HEK293 (cell line): ENCODE measurements at regions not wholly inside any gene's neighbourhood (a gene's known extent, or its start where the extent isn't known, plus 50 kb on each side); places are given as distances from the start of the nearest gene placed in this dataset.
"Not testable (repeated sequence)": the region's sequence is repeated elsewhere in the genome, so short reads cannot be mapped to it uniquely, and the experiment has no call there.

ENCODE experiments used
- CTCF ChIA-PET: fragments of 350-600 bp; formaldehyde crosslinking; extraction: SDS; loops from one replicate; lab custom pipeline; 2021; ENCODE audit warnings: antibody characterized with exemption; lab: Yijun Ruan, JAX
- POLR2A ChIA-PET: fragments of 300-600 bp; formaldehyde crosslinking; extraction: SDS; loops from one replicate; lab custom pipeline; 2020; ENCODE audit warnings: antibody characterized with exemption, inconsistent platforms; lab: Yijun Ruan, JAX
- H3K27ac ChIP-seq: fragments of 200-500 bp; sonication (Bioruptor generic); 2 replicates; pipeline ENCODE4 v1.5.1; 2014; ENCODE audit warnings: low read depth, low read length, control low read depth, inconsistent platforms; ENCODE audit errors: extremely low read depth
- H3K36me3 ChIP-seq, 2 experiments: fragments of 200-500 bp in 1 of 2; sonication (Bioruptor generic) in 1 of 2; 1 replicate in 1 of 2; 2 replicates in 1 of 2; pipeline ENCODE4 v1.5.1; 2014 to 2017; ENCODE audit warnings: inconsistent platforms in 2 of 2, low read length in 2 of 2; ENCODE audit not compliant: control insufficient read depth in 2 of 2, insufficient read depth in 1 of 2
- H3K4me1 ChIP-seq: fragments of 200-500 bp; sonication (Bioruptor generic); 2 replicates; pipeline ENCODE4 v1.5.1; 2014; ENCODE audit warnings: mild to moderate bottlenecking, low read length, inconsistent platforms; ENCODE audit not compliant: control insufficient read depth, insufficient read depth
- H3K4me3 ChIP-seq: 2 replicates; pipeline ENCODE4 v1.5.1; 2011; ENCODE audit warnings: low read depth, mild to moderate bottlenecking, control low read depth, low read length, moderate library complexity
- H3K9me3 ChIP-seq: fragments of 200-500 bp; sonication (Bioruptor generic); 2 replicates; pipeline ENCODE4 v1.5.1; 2014; ENCODE audit warnings: low read depth, low read length, inconsistent platforms; ENCODE audit not compliant: control insufficient read depth, insufficient read depth
- ZNF654 ChIP-seq: fragments of 450-650 bp; formaldehyde crosslinking; IDR thresholded peaks from 2 replicates; pipeline ENCODE4 v1.5.1; 2016; ENCODE audit warnings: low read depth, missing biosample characterization, missing genetic modification characterization

DNA sequence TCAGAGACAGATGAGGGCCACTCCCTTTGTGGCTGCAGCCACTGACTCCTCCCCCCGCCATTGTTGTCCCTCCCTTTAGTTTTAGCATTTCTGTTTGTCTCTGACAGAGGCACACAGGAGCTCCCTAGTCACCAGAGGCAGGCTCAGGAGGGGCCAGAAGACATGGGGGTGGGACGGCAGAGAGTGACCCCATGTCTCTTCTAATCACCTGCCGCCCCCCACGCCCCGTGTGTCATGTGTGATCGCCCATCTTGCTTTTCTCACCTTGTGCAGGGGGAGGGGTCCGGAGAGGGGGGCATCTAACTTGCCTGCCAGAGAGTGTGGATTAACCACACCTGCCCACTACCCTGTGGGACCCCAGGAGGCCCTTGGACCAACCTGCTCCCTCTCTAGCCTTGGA lies 246.7 kb upstream of the TP53TG3C start:
- POLR2A ChIA-PET, CTCF ChIA-PET, H3K4me1 ChIP-seq, H3K36me3 ChIP-seq, H3K4me3 ChIP-seq, H3K9me3 ChIP-seq, H3K27ac ChIP-seq: not testable (repeated sequence)

DNA sequence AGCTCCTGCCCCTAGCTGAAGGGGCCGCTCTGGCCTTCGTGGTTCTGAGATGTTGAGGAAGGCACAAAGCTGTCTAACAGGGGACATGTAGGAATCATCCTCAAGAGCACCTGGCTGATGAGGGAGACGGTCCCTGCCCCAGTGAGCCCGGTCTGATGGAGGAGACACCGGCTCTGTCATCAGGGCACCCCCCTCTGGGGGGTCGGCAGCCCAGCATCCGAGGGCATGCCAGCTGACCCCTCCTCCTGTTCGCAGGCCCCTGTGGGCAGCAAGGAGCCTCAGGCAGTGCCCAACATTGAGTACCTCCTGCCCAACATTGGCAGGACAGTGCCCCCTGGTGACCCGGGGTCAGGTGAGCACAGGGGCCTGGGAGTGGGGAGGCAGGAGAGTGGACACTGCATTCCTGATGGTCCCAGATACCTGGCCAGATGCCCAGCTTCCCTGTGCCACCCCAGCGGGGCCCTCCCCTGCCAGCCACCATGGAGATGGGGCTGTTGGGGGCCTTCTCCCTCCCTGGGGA lies 247.9 kb upstream of the TP53TG3C start:
- H3K27ac ChIP-seq, CTCF ChIA-PET, H3K36me3 ChIP-seq, H3K4me1 ChIP-seq, H3K9me3 ChIP-seq, POLR2A ChIA-PET, H3K4me3 ChIP-seq: not testable (repeated sequence)

DNA sequence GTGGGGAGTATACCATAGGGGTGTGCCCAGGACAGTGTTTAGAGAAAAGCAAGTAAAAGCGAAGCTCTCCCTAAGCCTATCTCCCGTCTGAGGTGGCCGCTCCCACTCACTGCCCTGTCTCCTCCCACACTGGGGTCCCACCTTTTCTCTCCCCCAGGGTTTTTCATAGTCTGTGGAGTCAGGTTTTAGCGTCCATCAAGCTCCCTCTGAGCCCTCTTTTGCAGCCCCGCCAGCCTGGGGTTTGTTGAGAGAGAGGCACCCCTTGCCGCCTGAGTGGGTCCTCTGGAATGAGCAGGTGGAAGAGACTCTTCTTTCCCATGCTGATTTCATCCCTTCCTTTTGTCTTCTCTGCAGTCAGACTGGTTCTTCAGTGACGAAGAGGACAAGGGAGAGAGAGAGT lies 248.7 kb upstream of the TP53TG3C start:
- H3K4me3 ChIP-seq, H3K4me1 ChIP-seq, POLR2A ChIA-PET, H3K36me3 ChIP-seq, CTCF ChIA-PET, H3K27ac ChIP-seq, H3K9me3 ChIP-seq: not testable (repeated sequence)

DNA sequence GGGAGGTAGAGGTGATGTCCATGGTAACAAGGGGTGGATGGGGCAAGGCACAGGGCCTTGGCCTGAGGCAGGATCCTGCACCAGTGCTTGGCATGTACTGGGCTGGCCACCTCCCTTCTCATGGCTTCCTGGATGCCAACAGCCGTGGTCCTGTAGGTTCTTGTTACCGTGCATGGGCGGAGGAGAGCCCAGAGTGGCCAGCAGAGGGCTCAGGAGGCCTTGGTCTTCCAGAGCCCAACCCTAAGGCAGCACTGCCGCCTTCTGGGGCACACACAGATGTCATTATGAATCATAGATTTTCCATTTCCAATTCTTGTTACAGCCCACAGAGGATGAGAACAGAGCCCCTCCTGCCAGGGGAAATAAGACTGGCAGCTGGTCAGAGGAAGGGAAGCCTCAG lies 254.2 kb upstream of the TP53TG3C start:
- H3K4me3 ChIP-seq, H3K27ac ChIP-seq, CTCF ChIA-PET, H3K36me3 ChIP-seq, H3K9me3 ChIP-seq, POLR2A ChIA-PET, H3K4me1 ChIP-seq: not testable (repeated sequence)

DNA sequence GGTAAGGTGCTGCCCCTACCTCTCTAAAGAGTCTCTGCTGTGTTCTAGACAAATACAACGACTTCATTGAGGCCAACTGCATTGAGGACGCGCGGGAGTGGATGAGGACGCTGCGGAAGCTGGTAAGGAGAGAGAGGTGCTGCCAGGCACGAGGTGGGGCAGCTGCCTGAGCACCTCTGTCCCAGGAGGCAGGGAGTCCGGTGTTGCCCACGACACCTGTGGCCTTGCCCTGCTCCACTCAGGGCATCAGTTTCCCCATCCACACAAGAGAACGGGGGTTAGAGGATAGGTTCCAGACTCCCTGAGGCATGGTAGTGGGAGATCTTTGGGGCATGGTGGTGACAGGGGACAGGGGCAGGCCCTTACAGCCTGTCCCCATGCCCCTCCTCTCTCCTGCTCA lies 256.1 kb upstream of the TP53TG3C start:
- H3K4me1 ChIP-seq = not testable (repeated sequence)

DNA sequence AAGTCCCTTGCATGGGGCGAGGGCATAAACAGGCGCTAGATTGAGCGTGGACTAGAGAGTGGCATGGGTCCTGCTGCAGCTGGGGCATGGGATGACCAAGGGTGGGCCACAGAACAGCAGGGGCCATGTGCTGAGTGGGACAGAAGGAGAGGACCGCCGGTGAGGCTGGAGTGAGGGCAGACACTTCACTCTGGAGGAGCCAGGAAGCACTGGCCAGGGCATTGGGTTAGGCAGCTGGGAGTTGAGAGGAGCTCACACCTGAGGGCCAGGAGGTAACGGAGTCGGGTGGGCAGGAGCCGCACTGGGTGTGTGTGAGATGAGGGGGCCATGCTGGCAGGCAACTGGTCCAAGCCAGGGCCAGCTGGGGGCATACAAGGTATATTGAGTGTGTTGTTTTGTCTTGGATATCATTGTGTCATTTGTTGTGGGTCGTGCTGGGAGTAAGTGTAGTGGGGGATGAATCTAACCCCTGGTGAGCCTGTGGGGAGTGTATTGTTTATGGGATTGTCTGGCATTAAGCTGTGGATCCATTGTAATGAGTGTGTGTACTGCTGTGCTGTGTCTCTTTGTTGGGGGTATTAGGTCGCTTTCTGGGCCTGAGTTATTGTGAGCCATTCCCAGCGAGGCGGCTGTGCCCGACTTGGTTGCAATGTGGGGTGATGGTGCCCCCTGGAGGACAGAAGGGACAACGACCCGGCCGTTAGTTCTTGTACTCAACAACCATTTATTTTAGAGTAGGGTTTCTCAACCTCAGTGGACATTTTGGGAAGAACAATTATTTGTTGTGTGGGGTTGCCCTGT lies 256.5 kb upstream of the TP53TG3 start:
- H3K4me3 ChIP-seq, H3K9me3 ChIP-seq, H3K4me1 ChIP-seq, H3K36me3 ChIP-seq, H3K27ac ChIP-seq, POLR2A ChIA-PET, CTCF ChIA-PET: not testable (repeated sequence)

More for the DNA sequence above, 256.1 kb upstream of the TP53TG3C start:
- CTCF ChIA-PET = interaction anchor here (0.6 kb wide), 1 partner anchor 701 kb away, joined by 4 read pairs; no protein-coding TSS in a partner anchor
- H3K9me3 ChIP-seq, H3K27ac ChIP-seq, H3K36me3 ChIP-seq, H3K4me3 ChIP-seq, POLR2A ChIA-PET: not testable (repeated sequence)

DNA sequence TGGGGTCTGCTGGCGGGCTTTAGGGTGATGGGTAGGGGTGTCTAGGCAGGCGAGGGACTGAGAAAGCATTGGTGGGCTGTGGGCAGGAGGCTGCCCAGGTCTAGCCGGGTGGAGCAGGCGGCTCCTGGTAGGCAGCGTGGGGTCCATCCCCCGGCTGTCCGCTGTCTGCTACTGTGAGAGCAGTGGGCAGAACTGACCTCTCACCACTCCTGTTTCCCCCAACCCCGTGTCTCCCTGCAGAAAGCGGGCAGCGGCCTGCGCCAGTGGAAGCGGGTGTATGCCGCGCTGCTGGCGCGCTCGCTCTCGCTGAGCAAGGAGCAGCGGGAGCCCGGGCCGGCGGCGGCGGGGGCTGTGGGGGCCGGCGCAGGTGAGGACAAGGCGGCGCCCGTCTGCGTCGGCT lies 249.2 kb upstream of the TP53TG3 start:
- H3K9me3 ChIP-seq, H3K27ac ChIP-seq, POLR2A ChIA-PET, H3K36me3 ChIP-seq, CTCF ChIA-PET, H3K4me1 ChIP-seq, H3K4me3 ChIP-seq: not testable (repeated sequence)

DNA sequence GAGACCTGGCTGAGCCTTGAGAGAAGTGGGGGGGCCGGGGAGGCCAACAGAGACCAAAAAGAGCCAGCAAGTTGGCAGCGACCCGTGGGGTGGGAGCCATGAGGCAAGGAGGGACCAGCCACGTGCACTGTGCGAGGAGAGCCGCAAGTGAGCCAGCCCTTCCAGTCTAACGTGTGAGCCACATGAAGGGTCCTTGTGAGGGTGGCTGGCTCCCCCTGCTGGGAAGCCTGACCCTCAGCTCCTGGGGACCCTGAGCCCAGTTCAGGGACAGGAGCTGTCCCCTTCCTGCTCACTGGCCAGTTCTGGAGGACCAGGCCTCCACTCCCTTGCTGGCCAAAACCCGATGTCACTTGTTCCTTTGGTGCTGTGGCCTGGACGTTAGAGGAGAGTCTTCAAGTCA lies 246.6 kb upstream of the TP53TG3 start:
- H3K4me3 ChIP-seq, H3K9me3 ChIP-seq, CTCF ChIA-PET, H3K27ac ChIP-seq, H3K36me3 ChIP-seq, POLR2A ChIA-PET, H3K4me1 ChIP-seq: not testable (repeated sequence)
- 0 out of 2 replicates have a peak, but pooled peaks have one; percentile 5 for TF ChIP-seq ZNF654 (tag by site-specific recombination)
